Activated T-helper 1 cell treated with Interleukin-2 at 50 U/mL for 16 hours (primary cell): ENCODE measurements at regions not wholly inside any gene's neighbourhood (a gene's known extent, or its start where the extent isn't known, plus 50 kb on each side); places are given as distances from the start of the nearest gene placed in this dataset.

Source experiments
- DNase-seq: peaks from one replicate; pipeline ENCODE4 v3.0.0-alpha.2; 2020; ENCODE audit warnings: low read depth

DNA sequence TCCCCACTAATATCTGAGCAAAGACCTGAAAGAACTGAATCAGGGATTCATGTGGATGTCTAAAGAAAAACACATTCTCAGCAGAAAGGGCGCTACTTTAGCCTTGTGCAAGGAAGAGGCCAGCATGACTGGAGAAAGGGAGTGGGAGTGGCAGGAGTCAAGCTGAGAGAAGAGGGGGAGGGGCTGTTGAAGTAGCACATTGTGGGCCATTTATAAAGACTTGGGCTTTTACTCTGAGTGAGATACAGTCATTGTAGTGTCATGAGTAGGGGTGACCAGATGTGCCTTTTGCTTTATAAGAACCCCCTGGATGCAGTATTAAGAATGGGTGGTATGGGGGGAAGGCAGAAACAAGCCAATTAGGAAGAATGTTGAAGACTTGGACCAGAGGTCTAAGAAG is 452.8 kb downstream of the ENC1 start:
- no peak for DNase-seq

DNA sequence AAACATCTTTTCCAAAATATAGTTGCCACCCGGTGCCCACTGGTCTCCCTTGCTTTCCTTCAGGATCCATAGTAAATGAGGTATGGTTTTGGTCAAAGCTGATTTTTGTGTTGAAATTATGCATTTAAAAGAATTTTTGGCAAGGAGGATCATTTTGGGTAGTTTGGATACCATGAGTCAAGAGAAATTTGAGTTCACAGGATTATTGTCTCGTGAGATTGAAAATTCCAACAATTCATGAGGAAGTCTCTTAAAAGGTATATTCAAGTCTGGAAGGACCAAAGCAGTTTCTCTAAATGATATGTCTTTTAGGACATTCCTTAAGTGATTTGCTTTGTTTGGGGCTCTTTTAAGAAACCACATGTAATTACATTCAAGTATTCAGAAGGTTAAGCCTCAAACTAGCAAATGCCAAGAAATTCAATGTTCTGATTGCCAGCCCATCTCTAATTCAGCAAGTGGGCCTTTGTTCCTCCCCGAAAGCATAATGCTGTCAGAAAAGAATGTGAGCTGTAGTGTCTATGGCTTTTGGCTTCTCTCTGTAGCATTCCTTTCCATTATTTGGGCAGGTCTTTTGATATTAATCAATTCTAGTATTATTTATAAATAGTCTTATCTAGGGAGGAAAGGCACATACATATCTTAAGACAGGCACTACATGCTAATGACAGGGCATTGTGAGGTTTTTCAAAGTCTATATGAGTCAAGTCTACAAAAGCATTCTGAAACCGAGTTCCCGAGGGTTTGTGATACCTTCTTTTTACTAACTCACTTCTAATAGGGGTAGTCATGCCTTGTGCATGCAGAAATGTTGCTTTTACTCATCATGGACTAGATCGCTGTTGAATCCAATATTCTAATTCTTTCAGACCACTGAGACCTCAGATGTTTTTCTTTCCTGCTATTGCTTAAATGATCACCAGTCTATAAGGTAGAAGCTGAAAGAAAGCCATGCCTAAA is 453.9 kb downstream of the ENC1 start:
- no peak for DNase-seq

DNA sequence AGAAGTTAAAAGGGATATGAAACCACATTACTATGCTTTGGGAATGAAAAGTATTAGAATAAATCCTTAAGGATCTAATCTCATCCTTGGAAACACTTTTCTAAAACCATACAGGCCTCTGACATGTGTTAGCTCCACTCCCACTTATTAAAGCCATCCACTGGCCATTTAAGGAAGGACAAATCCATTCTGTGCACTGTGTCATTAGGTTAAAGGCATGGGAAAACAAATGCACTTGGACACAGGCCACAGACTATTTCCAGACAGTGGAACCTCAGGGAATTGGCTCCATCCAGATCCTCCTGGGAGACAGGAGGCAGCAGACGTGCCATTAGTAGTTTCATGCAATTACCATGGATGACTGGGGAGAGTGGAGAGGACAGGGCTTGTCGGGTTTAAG is 454.9 kb downstream of the ENC1 start:
- DNase-seq: no peak

DNA sequence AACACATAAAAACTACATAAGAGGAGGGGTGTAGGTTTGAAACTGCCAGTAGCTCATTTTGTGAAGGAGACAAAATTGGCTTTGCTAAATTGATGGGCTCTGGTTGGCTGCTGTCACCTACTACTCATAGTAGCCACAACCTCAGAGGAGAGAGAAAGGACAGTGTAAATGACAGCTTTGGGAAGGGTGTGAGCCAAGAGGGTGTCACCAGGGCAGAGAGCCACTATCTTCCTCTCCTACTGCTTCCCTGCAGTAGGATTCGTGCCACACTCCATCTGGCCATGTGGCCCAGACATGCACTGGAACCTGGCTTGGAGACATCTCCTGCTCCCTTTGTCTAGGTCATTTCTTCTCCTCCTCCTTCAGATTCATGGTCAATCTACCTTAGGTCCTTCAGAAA is 455.9 kb downstream of the ENC1 start:
- no peak for DNase-seq

DNA sequence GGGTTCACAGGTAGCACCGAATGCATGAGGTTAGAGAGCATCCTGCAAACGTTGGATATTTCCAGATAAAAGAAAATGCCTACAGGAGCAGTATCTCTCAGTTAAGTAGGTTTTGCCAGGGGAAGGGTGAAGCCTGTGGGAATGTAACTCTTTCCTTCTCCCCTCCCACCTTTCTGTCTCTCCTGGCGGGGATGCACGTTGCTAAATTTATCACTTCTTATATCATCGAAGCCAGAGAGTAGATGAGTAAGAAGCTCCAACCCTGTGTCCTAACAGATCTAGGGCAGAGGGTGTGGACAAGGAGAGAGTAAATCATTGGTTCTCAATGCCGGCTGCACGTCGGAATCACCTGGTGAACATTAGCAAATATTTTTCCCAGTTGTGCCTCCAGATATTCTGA is 457.5 kb downstream of the ENC1 start:
- DNase-seq: no peak

DNA sequence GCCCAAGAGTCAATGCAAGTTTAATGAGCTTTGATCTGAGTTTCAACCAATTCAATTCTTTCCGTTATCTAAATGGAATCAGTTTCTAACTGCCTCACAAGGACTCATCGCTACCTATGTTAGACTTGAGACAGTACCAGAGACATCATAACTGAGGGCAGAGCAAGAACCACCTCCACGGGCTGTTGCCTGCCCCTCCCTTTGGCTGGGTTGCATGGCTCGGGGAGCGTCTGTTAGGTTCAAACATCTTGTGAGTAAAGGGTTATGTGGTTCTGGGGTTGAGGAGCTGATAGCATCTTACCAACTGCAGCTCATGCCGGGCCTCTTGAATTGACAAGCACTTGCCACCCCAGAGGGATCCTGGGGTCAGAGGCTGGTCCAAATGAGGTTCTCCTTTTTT is 457.9 kb downstream of the ENC1 start:
- DNase-seq: no peak

DNA sequence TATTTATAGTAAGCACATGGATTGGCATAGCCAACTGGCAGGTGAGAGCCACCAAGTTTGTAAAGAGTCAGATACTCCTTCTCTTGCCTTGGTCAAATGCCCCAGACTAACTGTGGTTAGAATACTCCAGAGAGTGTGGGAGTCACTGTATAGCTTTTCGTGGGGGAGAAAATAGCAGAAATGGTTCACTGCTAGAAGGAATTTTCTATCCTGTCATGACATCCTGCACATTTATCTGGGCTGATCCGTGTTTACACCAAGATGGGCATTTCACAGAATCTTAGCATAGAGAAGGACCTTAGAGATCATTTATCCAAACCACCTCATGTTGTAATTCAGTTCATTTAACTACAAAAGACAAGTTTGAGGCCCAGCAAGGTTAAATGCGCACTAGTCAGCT is 460.8 kb downstream of the ENC1 start:
- DNase-seq: no peak

DNA sequence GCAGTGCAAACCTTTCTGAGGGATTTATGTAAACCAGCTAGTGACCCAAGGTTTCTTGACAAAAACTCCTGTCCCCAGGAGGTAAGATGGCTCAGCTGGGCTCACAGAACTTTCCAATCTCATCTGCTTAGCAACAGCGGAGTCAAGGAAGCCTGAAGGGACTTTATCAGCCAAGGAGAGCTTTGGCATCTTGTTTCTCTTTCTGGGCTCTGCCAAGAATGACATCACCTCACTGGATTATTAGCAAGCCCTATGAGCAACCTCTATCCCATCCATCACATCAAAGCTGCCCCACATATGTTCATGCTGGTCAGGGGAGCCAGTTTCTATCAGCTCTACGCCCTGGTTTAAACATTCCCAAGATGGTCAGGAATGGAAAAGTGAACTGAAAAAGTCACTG is 461.3 kb downstream of the ENC1 start:
- no peak for DNase-seq

DNA sequence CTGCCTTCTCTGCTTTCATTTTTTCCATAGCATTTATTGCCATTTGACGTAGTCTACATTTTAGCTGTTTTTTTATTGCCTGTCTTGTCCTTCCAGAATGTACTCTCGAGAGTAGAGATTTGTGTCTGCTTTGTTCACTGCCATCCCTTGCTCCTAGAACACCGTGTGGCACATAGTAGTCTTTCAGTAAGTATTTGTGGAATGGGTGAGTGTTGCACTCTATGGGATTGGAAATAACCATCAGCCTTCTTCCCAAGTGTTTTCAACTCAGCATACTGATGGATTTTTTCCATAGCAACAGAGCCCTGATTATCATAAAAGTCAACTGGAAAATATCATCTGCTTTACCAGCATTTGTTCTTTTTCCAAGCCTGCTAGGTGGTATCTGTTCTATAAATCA is 462.6 kb downstream of the ENC1 start:
- no peak for DNase-seq

DNA sequence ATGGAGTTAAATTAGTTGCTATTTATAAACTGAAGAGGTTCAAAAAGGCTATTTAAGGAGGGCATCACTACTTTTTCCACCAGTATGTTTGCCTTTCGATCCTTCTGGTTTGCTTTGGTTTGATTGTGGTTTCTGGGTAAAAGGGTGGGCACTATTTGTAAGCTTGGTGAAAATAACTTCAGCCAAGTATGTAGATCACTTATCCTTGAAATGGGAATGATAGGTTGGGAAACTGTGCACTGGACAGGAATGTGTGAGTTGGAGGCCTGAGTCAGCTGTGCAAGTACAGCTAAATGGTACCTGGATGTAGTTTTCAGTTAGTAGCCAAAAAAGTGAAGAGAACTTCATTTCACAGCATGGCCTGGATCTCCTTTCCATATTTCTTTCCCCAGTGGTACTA is 466.2 kb downstream of the ENC1 start:
- no peak for DNase-seq

DNA sequence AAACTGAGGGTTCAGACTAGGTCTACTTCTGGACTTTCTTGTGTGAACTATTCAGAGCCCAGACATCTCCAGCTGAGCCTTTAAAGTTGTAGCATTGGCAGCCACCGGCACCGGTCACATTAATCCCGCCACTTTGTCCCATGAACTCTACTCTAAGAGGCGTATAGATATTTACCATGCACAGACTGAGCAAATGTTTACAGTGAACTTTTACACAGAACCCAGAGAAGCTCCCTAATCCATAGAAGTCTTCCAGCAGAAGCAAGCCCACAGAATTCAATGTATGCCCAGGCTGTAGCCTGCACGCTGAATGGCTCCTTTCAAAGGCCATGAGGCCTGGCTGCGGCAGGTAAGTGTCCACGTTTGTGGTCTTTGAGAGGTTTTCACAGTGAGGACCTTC is 466.9 kb downstream of the ENC1 start:
- no peak for DNase-seq

DNA sequence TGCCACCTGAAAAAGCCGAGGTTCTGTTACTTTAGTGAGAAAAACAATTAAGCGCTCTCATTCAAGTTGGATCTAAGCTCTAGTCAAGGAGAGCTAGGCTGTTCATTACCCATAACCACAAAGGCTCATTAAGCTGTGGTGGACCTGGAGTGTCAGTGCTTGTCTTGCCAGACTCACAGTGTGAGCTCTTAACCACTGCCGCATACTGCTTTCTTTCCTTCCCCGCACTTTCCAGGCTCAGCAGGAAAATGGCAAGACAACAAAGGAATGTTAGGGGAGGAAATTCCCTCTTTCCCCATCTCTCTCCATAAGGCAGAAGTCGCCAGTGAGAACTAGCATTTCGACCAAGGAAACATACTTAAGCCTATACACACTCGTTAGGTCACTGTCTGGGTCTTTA is 467.3 kb downstream of the ENC1 start:
- no peak for DNase-seq

DNA sequence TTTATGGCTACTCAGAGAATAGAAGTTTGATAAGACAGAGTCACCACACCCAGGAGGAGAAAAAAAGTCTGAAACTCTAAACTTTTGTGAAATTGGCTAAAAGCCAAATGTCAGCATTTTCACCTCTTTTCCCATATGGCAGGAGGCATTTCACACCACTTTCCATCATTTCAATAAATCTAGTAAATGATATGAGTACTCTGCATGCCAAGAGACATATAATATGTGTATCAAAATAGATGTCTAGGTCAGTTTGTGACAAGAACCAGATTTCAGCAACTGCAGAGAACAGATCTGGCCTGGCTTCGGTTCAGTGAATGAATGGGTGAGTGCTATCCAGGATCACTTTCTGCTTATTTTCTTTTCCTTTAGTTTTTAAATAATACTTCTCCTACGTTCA is 470.8 kb downstream of the ENC1 start:
- DNase-seq: no peak

DNA sequence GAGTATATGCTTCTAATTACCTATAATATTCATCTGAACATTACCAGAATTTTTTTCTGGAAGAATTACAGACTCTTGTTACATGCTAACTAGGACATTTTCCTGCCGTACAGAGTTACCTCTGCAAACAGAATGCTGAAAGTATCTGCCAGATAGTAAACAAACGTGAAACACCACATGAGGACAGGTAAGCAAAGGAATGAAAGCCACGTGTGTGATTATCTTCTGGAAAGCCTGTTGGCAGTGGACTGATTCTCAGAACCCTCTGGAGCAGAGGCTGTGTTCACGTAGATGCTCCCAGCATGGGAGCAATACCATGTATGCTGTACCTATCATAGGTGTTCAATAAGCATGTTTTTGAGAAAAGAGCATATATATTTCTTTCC is 472.6 kb downstream of the ENC1 start:
- no peak for DNase-seq

DNA sequence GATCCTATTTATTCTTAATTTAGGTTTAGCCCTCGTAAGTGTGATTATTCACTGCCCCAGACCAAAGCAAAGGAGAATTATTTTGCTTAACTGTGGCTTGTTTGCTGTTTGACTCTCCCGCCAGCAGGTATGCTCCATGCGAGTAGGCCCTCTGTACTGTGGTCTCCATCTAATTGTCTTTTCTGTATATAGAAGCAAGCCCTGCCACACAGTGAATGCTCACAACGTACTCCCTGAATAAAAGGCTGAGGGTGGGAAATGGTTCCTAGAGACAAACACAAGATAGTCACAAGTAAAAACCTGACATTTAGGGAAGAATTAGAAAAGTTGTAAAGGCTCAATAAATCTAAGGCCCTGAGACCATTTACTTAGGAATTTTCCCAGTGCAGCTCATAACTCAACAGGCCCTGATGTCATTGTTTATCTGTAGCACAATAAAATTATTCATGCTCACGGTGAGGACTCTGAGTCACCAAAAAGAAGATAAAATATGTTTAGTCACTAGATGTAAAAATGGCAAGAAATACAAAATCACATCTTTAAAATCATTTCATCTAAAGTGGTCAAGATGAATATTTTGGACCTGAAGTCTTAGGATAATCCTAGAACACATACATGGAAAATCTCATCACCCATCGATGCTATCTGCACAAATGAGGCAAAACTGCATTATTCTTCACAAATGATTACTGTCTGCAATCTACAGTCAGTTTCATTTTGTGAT is 473.2 kb downstream of the ENC1 start:
- no peak for DNase-seq

DNA sequence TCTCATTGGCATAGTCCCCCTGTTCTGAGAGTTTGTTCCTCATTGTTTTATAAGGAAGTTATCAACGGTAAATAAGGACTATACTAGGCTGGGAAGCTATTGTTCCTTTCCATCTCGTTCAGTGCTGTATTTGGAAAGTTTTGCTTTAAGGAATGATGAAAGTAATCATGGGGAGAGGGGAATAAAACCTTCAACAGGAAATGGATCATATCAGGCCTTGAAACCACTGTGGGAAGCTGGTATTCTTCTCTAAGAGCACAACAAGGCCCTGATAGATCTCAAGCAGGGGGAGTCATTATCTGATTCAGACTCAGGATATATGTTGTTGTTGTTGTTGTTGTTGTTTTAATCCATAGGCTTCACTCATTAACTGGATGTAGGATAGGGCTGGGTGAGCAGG is 474.5 kb downstream of the ENC1 start:
- no peak for DNase-seq

DNA sequence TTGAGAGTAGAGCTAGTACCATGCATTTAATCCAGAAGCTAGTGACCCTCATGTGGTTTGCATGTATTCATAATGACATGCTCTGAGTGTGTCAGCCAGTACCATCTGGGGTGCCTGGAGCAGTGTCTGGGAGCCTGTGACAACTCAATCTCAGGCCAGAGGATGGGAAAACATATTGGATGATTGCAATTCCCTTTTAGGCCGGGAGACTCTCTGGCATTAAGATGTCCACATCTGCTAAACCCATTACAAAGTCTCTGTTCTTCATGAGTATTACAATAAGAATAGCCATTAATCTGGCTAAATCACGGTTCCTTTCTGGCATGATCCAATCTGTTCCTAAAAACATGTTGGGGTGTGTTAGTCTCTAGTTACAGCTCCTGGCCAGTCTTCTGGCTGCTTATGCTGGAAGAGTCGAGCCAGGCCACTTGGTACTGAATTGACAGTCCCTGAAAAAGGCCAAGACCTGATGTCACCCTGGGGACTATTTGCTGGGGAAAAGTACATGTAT is 475.7 kb downstream of the ENC1 start:
- no peak for DNase-seq

DNA sequence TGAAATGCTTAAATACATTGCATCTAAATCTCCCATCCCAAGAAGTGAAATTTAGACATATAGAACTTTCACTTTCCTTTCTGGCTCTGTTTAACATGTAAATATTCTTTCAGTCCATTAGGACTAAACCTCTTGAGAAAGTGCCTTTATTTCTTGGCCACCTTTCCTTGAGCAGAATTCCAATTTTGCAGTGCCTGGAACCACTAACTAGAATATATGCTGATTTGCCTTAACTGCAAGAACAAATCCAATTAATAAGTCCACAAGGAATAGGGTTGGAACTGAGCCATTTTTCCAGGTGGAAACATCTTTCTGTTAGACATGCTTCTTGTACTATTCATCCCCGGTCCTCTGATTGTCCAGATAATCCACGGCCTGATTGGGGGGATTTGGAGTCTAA is 478.0 kb downstream of the ENC1 start:
- no peak for DNase-seq

DNA sequence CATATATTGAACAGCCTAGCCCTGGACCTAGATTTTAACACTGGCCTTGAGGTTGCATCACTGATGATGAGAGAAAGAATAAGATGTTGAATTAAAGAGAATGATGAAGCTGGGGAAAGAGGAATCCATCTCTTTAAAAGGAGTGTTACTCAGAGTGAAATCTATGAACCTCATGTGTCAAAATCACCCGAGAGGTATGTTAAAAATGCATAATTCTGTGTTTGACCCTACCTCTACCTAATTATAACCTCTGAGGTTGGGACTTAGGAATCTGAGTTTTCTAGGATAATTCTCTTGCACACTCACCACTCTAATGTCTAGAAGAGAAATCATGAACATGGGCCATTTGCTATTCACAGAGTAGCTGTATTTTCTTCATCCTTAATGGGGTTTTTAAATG is 479.4 kb downstream of the ENC1 start:
- DNase-seq: no peak

DNA sequence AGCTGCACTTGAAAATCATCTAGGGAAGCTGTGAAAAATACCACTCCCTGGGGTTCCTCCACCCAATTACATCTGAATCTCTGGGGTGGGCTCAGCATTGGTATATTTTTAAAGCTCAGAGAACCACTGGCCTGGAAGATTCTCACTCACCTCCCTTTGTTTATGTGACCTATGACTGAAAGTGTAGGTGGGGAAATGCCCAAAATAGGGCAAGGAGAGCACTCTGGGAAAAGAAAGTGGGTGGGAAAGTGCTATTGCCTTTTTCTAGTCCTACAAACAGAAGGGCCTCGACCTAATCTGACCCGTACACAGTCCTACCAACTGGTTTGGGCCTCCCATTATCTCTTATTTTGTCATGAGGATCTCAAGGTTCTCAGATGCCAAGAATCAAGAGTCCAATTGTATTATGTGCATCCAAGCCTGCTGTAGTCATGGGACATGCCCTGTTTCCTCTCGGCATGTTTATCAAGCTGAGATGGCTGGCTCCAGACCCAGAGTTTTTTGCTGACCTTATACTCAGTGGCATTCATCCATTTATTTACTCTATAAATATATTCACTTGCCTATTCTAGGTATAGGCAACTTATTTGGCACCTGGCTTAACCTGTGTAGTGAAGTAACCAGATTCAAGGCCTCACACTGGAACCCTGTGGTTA is 483.7 kb downstream of the ENC1 start:
- no peak for DNase-seq

DNA sequence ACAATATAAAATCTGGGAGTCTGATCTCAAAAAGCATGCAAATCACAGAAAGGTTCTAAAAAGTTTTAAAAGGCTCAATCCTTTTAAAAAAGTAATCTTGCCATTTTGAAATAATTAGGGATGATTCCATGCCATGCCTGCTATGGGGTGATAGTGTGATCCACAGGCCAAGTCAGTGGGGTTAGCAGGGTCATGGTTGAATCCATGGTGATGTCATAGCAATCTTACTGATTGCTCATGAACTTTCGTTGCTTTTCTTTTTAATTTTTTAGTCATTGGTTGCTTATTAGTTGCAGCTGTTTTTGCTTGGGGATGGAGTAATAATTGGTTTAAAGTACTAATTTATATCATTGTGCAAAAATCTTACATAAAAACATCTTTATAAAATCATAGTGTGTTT is 485.0 kb downstream of the ENC1 start:
- DNase-seq: no peak

DNA sequence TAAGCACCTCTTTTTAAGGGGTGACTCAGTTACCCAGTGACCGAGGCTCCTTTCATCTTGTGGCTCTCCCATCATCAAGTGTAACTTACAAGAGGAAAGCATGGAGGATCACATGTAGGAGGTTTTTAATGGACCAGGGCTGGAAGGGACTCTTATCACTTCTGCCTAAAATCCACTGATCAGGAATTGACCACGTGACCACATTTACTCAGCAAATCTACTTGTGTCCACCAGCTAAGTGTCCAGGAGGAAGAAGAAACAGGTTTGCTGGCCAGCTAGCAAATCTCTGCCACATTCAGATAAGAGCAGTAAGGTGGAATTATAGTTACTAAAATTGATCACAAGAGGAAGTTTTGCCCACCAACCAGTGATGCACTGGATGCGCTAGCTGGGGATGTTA is 486.0 kb downstream of the ENC1 start:
- no peak for DNase-seq

DNA sequence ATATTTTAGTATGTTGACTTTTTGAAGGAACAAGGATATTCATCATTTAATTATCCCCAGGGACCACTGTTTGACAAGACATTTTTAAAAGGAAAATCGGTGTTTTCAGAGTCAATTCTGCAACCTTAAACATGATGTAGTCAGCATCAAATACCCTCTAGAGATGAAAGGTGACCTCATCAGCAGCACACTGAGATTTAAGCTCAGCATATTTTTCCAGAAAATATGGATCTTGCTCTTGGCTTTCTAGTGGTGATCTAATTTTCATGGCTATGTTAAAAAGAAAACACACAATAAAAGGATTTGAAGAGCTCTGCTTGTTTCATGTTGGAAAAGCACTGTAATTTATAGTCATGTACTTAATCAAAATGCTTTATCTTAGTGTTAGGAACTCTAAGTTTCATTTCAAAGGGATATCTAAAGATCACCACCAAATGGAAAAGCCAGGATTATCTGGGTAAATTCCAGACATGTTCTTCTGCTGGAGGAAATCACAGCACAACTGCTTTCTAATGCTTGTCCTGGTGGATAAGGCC is 487.2 kb downstream of the ENC1 start:
- DNase-seq: no peak
